ENCODE measurements at regions not wholly inside any gene's neighbourhood (a gene's known extent, or its start where the extent isn't known, plus 50 kb on each side); places are given as distances from the start of the nearest gene placed in this dataset.

GRCh38 chr6:26220145-26220970, 133.1 kb downstream of the HFE start:
- Mint-ChIP-seq H3K4me3 (no peak overlapping the region; the same call in 2 of the 3 replicates), H3K36me3 (ENCODE audit: low read depth) (no peaks in the 10 kb centered on the region), H3K9me3 (no peaks in the 10 kb centered on the region), H3K27me3 (ENCODE audit: insufficient read depth, low read depth, poor library complexity) (peaks cover 6% of the 10 kb centered on the region), H3K27ac (peak overlapping the region; percentile 39; the same call in 1 of the 2 replicates), H3K4me1 (peaks cover 22% of the 10 kb centered on the region)
- H3K4me2 ChIP-seq: 0 out of 2 replicates have a peak overlapping the region, but pooled peaks have one; percentile 9
- H4K20me1 ChIP-seq (replicated peaks; ENCODE audit: insufficient read depth): no peaks in the 10 kb centered on the region
- H3K4me1 ChIP-seq (ENCODE audit: insufficient read depth): peaks cover 23% of the 10 kb centered on the region
- H3K79me2 ChIP-seq (replicated peaks; ENCODE audit: insufficient read depth): no peaks in the 10 kb centered on the region
- ATAC-seq (no peak), DNase-seq (ENCODE audit: low spot score) (peak; percentile 27)
- H3K4me3 ChIP-seq: no peak overlapping the region
- peak overlapping the region; percentile 73; the same call in 1 of the 2 replicates for H3K27ac ChIP-seq (ENCODE audit: low read depth)
- H3K9me2 ChIP-seq (ENCODE audit: insufficient read depth): no peaks in the 10 kb centered on the region
- H3F3A ChIP-seq (replicated peaks; ENCODE audit: low read depth): peaks cover 11% of the 10 kb centered on the region
- H3K36me3 ChIP-seq (ENCODE audit: insufficient read depth): no peaks in the 10 kb centered on the region
- H3K27me3 ChIP-seq (ENCODE audit: insufficient read depth): no peaks in the 10 kb centered on the region
- TF ChIP-seq CTCF (conservative IDR thresholded peaks at IDR 0.05; ENCODE audit: low read depth in 2 of 2): no peak
- TF ChIP-seq EZH2phosphoT487 (IDR thresholded peaks at IDR 0.05; ENCODE audit: unreplicated experiment): no peak
- no peak for TF ChIP-seq ETS1 (IDR thresholded peaks at IDR 0.05)
- no peak for TF ChIP-seq EZH2 (IDR thresholded peaks at IDR 0.05; ENCODE audit: low read depth, unreplicated experiment)
- TF ChIP-seq STAT1 (IDR thresholded peaks at IDR 0.05; ENCODE audit: unreplicated experiment): no peak
- TF ChIP-seq, protein P1, sequence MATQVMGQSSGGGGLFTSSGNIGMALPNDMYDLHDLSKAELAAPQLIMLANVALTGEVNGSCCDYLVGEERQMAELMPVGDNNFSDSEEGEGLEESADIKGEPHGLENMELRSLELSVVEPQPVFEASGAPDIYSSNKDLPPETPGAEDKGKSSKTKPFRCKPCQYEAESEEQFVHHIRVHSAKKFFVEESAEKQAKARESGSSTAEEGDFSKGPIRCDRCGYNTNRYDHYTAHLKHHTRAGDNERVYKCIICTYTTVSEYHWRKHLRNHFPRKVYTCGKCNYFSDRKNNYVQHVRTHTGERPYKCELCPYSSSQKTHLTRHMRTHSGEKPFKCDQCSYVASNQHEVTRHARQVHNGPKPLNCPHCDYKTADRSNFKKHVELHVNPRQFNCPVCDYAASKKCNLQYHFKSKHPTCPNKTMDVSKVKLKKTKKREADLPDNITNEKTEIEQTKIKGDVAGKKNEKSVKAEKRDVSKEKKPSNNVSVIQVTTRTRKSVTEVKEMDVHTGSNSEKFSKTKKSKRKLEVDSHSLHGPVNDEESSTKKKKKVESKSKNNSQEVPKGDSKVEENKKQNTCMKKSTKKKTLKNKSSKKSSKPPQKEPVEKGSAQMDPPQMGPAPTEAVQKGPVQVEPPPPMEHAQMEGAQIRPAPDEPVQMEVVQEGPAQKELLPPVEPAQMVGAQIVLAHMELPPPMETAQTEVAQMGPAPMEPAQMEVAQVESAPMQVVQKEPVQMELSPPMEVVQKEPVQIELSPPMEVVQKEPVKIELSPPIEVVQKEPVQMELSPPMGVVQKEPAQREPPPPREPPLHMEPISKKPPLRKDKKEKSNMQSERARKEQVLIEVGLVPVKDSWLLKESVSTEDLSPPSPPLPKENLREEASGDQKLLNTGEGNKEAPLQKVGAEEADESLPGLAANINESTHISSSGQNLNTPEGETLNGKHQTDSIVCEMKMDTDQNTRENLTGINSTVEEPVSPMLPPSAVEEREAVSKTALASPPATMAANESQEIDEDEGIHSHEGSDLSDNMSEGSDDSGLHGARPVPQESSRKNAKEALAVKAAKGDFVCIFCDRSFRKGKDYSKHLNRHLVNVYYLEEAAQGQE (IDR thresholded peaks at IDR 0.05; ENCODE audit: unreplicated experiment): no peak
- no peak for TF ChIP-seq ZNF114 (CRISPR knock-in tag; IDR thresholded peaks at IDR 0.05)
- TF ChIP-seq NANOG (IDR thresholded peaks at IDR 0.05; ENCODE audit: borderline replicate concordance): no peak
- no peak for TF ChIP-seq ZNF331 (CRISPR knock-in tag; IDR thresholded peaks at IDR 0.05; ENCODE audit: low read depth)
- TF ChIP-seq JUNB (IDR thresholded peaks at IDR 0.05; ENCODE audit: unreplicated experiment): no peak
- TF ChIP-seq CREB1 (CRISPR knock-in tag; IDR thresholded peaks at IDR 0.05; ENCODE audit: low read depth): no peak
- TF ChIP-seq, protein P2, sequence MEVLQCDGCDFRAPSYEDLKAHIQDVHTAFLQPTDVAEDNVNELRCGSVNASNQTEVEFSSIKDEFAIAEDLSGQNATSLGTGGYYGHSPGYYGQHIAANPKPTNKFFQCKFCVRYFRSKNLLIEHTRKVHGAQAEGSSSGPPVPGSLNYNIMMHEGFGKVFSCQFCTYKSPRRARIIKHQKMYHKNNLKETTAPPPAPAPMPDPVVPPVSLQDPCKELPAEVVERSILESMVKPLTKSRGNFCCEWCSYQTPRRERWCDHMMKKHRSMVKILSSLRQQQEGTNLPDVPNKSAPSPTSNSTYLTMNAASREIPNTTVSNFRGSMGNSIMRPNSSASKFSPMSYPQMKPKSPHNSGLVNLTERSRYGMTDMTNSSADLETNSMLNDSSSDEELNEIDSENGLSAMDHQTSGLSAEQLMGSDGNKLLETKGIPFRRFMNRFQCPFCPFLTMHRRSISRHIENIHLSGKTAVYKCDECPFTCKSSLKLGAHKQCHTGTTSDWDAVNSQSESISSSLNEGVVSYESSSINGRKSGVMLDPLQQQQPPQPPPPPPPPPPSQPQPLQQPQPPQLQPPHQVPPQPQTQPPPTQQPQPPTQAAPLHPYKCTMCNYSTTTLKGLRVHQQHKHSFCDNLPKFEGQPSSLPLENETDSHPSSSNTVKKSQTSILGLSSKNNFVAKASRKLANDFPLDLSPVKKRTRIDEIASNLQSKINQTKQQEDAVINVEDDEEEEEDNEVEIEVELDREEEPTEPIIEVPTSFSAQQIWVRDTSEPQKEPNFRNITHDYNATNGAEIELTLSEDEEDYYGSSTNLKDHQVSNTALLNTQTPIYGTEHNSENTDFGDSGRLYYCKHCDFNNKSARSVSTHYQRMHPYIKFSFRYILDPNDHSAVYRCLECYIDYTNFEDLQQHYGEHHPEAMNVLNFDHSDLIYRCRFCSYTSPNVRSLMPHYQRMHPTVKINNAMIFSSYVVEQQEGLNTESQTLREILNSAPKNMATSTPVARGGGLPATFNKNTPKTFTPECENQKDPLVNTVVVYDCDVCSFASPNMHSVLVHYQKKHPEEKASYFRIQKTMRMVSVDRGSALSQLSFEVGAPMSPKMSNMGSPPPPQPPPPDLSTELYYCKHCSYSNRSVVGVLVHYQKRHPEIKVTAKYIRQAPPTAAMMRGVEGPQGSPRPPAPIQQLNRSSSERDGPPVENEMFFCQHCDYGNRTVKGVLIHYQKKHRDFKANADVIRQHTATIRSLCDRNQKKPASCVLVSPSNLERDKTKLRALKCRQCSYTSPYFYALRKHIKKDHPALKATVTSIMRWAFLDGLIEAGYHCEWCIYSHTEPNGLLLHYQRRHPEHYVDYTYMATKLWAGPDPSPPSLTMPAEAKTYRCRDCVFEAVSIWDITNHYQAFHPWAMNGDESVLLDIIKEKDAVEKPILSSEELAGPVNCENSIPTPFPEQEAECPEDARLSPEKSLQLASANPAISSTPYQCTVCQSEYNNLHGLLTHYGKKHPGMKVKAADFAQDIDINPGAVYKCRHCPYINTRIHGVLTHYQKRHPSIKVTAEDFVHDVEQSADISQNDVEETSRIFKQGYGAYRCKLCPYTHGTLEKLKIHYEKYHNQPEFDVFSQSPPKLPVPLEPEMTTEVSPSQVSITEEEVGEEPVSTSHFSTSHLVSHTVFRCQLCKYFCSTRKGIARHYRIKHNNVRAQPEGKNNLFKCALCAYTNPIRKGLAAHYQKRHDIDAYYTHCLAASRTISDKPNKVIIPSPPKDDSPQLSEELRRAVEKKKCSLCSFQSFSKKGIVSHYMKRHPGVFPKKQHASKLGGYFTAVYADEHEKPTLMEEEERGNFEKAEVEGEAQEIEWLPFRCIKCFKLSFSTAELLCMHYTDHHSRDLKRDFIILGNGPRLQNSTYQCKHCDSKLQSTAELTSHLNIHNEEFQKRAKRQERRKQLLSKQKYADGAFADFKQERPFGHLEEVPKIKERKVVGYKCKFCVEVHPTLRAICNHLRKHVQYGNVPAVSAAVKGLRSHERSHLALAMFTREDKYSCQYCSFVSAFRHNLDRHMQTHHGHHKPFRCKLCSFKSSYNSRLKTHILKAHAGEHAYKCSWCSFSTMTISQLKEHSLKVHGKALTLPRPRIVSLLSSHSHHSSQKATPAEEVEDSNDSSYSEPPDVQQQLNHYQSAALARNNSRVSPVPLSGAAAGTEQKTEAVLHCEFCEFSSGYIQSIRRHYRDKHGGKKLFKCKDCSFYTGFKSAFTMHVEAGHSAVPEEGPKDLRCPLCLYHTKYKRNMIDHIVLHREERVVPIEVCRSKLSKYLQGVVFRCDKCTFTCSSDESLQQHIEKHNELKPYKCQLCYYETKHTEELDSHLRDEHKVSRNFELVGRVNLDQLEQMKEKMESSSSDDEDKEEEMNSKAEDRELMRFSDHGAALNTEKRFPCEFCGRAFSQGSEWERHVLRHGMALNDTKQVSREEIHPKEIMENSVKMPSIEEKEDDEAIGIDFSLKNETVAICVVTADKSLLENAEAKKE (CRISPR knock-in tag; IDR thresholded peaks at IDR 0.05): no peak
- no peak for TF ChIP-seq POLR2AphosphoS5 (IDR thresholded peaks at IDR 0.05; ENCODE audit: low read depth)
- H2AFZ ChIP-seq: no peak overlapping the region
